ENCODE measurements at regions not wholly inside any gene's neighbourhood (a gene's known extent, or its start where the extent isn't known, plus 50 kb on each side); places are given as distances from the start of the nearest gene placed in this dataset.

- Histone ChIP-seq H4K20me1 (ENCODE audit: insufficient read depth) (no peaks in the 10 kb centered on the region), H3K9ac (no peak overlapping the region), H3K4me3 (IDR thresholded peaks at IDR 0.05; ENCODE audit: insufficient read depth, low read depth, low read length) (no peak overlapping the region), H3K79me2 (ENCODE audit: insufficient read depth, low read depth) (no peaks in the 10 kb centered on the region), H3K36me3 (ENCODE audit: insufficient read depth) (no peaks in the 10 kb centered on the region), H3K27me3 (ENCODE audit: insufficient read depth, low read depth) (no peaks in the 10 kb centered on the region), H3K4me1 (ENCODE audit: low read depth, poor library complexity, severe bottlenecking) (no peaks in the 10 kb centered on the region), H3K4me2 (no peak overlapping the region), H3K27ac (no peak overlapping the region), H2AFZ (ENCODE audit: low read depth) (no peak overlapping the region)
- TF ChIP-seq, protein P1, sequence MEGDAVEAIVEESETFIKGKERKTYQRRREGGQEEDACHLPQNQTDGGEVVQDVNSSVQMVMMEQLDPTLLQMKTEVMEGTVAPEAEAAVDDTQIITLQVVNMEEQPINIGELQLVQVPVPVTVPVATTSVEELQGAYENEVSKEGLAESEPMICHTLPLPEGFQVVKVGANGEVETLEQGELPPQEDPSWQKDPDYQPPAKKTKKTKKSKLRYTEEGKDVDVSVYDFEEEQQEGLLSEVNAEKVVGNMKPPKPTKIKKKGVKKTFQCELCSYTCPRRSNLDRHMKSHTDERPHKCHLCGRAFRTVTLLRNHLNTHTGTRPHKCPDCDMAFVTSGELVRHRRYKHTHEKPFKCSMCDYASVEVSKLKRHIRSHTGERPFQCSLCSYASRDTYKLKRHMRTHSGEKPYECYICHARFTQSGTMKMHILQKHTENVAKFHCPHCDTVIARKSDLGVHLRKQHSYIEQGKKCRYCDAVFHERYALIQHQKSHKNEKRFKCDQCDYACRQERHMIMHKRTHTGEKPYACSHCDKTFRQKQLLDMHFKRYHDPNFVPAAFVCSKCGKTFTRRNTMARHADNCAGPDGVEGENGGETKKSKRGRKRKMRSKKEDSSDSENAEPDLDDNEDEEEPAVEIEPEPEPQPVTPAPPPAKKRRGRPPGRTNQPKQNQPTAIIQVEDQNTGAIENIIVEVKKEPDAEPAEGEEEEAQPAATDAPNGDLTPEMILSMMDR (conservative IDR thresholded peaks at IDR 0.05; ENCODE audit: low read depth, low read length) = no peak
These were observed 89.0 kb downstream of the NAF1 start for GRCh38 chr4:163077680-163078079.

GRCh38 chr4:163072222-163072621, 94.5 kb downstream of the NAF1 start:
- no peak overlapping the region for H3K4me3 ChIP-seq (IDR thresholded peaks at IDR 0.05; ENCODE audit: insufficient read depth, low read depth, low read length)
- H3K36me3 ChIP-seq (ENCODE audit: insufficient read depth) = no peaks in the 10 kb centered on the region
- no peak overlapping the region for H3K9ac ChIP-seq
- no peak overlapping the region for H3K4me2 ChIP-seq
- H3K79me2 ChIP-seq (ENCODE audit: insufficient read depth, low read depth) = no peaks in the 10 kb centered on the region
- H4K20me1 ChIP-seq (ENCODE audit: insufficient read depth) = no peaks in the 10 kb centered on the region
- TF ChIP-seq, protein P1 (conservative IDR thresholded peaks at IDR 0.05; ENCODE audit: low read depth, low read length) = no peak
- no peaks in the 10 kb centered on the region for H3K4me1 ChIP-seq (ENCODE audit: low read depth, poor library complexity, severe bottlenecking)
- no peak overlapping the region for H3K27ac ChIP-seq
- no peak overlapping the region for H2AFZ ChIP-seq (ENCODE audit: low read depth)
- no peaks in the 10 kb centered on the region for H3K27me3 ChIP-seq (ENCODE audit: insufficient read depth, low read depth)

GRCh38 chr4:163071308-163071707, 95.4 kb downstream of the NAF1 start:
- Histone ChIP-seq H3K4me3 (IDR thresholded peaks at IDR 0.05; ENCODE audit: insufficient read depth, low read depth, low read length) (no peak overlapping the region), H3K4me1 (ENCODE audit: low read depth, poor library complexity, severe bottlenecking) (no peaks in the 10 kb centered on the region), H3K9ac (no peak overlapping the region), H3K79me2 (ENCODE audit: insufficient read depth, low read depth) (no peaks in the 10 kb centered on the region), H3K27ac (no peak overlapping the region), H4K20me1 (ENCODE audit: insufficient read depth) (no peaks in the 10 kb centered on the region), H3K36me3 (ENCODE audit: insufficient read depth) (no peaks in the 10 kb centered on the region), H2AFZ (ENCODE audit: low read depth) (no peak overlapping the region), H3K4me2 (no peak overlapping the region), H3K27me3 (ENCODE audit: insufficient read depth, low read depth) (no peaks in the 10 kb centered on the region)
- TF ChIP-seq, protein P1 (conservative IDR thresholded peaks at IDR 0.05; ENCODE audit: low read depth, low read length) = no peak

- Histone ChIP-seq H3K4me1 (ENCODE audit: low read depth, poor library complexity, severe bottlenecking) (no peaks in the 10 kb centered on the region), H3K9ac (no peak overlapping the region), H3K4me3 (IDR thresholded peaks at IDR 0.05; ENCODE audit: insufficient read depth, low read depth, low read length) (no peak overlapping the region), H3K27ac (no peak overlapping the region), H2AFZ (ENCODE audit: low read depth) (no peak overlapping the region), H3K79me2 (ENCODE audit: insufficient read depth, low read depth) (no peaks in the 10 kb centered on the region), H3K4me2 (no peak overlapping the region), H3K36me3 (ENCODE audit: insufficient read depth) (no peaks in the 10 kb centered on the region), H4K20me1 (ENCODE audit: insufficient read depth) (no peaks in the 10 kb centered on the region), H3K27me3 (ENCODE audit: insufficient read depth, low read depth) (no peaks in the 10 kb centered on the region)
- TF ChIP-seq, protein P1 (conservative IDR thresholded peaks at IDR 0.05; ENCODE audit: low read depth, low read length) = no peak
These were observed 96.7 kb downstream of the NAF1 start for GRCh38 chr4:163070023-163070422.
